ENCODE measurements at regions not wholly inside any gene's neighbourhood (a gene's known extent, or its start where the extent isn't known, plus 50 kb on each side); places are given as distances from the start of the nearest gene placed in this dataset.

DNA sequence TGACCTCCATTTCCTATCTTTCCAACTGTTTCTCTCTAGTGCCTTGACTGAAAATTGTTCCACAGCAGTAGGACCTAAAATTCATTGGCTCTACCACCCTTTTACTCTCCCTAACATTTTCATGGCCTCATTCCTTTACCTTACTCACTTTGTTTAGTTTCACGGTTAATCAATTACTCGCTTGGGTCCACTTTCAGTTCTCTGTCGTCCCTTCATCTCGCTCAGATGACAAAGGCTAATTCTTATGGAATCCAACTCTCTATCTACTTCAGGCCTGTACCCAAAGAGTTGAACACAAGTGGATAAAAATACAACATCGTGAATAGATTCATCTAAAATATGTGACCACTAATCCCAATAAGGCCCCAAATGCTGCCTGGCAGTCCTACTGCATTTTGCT is 85.9 kb upstream of the ADO start:
- 98% methylated on average over 5 of the region's 5 CpGs for WGBS (ENCODE audit: insufficient coverage)
- POLR2A ChIA-PET: no interaction called here

DNA sequence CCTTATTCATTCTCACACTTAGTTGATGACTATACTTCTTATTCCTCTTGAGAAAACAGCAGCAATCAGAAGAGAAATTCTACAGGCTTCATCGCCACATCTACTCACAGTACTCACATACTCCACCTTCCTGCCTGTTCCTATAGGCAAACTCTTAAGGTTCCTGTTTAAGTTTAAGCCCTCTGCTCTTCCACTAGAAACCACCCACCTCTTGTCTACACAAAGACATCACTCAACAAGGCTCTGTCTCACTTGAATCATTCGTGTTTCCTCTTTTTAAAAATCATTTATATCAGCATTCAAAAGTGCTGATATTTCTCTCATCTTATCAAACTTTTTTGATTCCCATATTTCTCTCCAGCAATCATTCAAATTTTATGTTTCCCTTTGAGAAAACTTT is 85.5 kb upstream of the ADO start:
- 92% methylated on average over 2 of the region's 2 CpGs for WGBS (ENCODE audit: insufficient coverage)
- Histone ChIP-seq H3K4me1 (ENCODE audit: control extremely low read depth in 1 of 4, control insufficient read depth in 4 of 4, insufficient read depth in 4 of 4, low read length in 3 of 4) (no peaks in the 10 kb centered on the region), H3K4me3 (ENCODE audit: control insufficient read depth in 1 of 7, extremely low read depth in 1 of 7, insufficient read depth in 4 of 7, low read depth in 2 of 7, low read length in 6 of 7) (no peak overlapping the region), H3K9me3 (ENCODE audit: control extremely low read depth in 1 of 5, control insufficient read depth in 4 of 5, insufficient read depth in 2 of 5, low read depth in 1 of 5, low read length in 4 of 5) (no peaks in the 10 kb centered on the region), H3K27ac (ENCODE audit: insufficient read depth in 1 of 2, low read depth in 1 of 2, low read length in 2 of 2, poor library complexity in 1 of 2, severe bottlenecking in 2 of 2) (no peak overlapping the region), H3K27me3 (replicated peaks in 2 of 5; ENCODE audit: control insufficient read depth in 4 of 5, insufficient read depth in 5 of 5, low read length in 4 of 5) (no peaks in the 10 kb centered on the region), H3K36me3 (ENCODE audit: control insufficient read depth in 4 of 4, insufficient read depth in 4 of 4, low read length in 3 of 4) (no peaks in the 10 kb centered on the region)
- no peak for DNase-seq
- CTCF ChIA-PET: no interaction called here
- POLR2A ChIA-PET: no interaction called here

More for the DNA sequence above, 85.9 kb upstream of the ADO start:
- Histone ChIP-seq H3K27ac (ENCODE audit: insufficient read depth in 1 of 2, low read depth in 1 of 2, low read length in 2 of 2, poor library complexity in 1 of 2, severe bottlenecking in 2 of 2) (no peak overlapping the region), H3K4me3 (ENCODE audit: control insufficient read depth in 1 of 7, extremely low read depth in 1 of 7, insufficient read depth in 4 of 7, low read depth in 2 of 7, low read length in 6 of 7) (no peak overlapping the region), H3K27me3 (replicated peaks in 2 of 5; ENCODE audit: control insufficient read depth in 4 of 5, insufficient read depth in 5 of 5, low read length in 4 of 5) (no peaks in the 10 kb centered on the region), H3K36me3 (ENCODE audit: control insufficient read depth in 4 of 4, insufficient read depth in 4 of 4, low read length in 3 of 4) (no peaks in the 10 kb centered on the region), H3K4me1 (ENCODE audit: control extremely low read depth in 1 of 4, control insufficient read depth in 4 of 4, insufficient read depth in 4 of 4, low read length in 3 of 4) (no peaks in the 10 kb centered on the region), H3K9me3 (ENCODE audit: control extremely low read depth in 1 of 5, control insufficient read depth in 4 of 5, insufficient read depth in 2 of 5, low read depth in 1 of 5, low read length in 4 of 5) (no peaks in the 10 kb centered on the region)
- no peak for DNase-seq
- CTCF ChIA-PET: no interaction called here

DNA sequence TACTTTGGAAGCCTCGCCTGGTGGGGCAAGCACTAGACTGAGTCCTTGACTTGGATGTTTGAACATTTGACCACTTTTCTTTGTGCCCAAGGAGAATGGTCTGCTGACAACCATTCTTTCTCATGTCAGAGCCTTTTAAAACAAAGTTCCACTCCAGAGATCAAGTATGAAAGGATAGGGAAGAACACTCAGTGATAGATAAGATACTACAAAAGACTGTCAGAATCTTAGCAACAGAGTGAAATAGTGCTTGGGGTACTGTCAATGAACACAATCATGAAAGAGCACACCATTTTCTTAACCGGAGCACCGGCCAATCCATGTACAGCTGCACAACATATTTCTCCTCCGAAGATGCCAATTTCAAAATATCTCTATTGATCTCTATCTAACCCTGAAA is 82.8 kb upstream of the ADO start:
- ChIA-PET POLR2A (no interaction called here), CTCF (no interaction called here)
- no peaks in the 10 kb centered on the region for H3K4me1 ChIP-seq (ENCODE audit: control extremely low read depth in 1 of 4, control insufficient read depth in 4 of 4, insufficient read depth in 4 of 4, low read length in 3 of 4)
- H3K9me3 ChIP-seq (ENCODE audit: control extremely low read depth in 1 of 5, control insufficient read depth in 4 of 5, insufficient read depth in 2 of 5, low read depth in 1 of 5, low read length in 4 of 5): no peaks in the 10 kb centered on the region
- H3K4me3 ChIP-seq (ENCODE audit: control insufficient read depth in 1 of 7, extremely low read depth in 1 of 7, insufficient read depth in 4 of 7, low read depth in 2 of 7, low read length in 6 of 7): no peak overlapping the region
- H3K27me3 ChIP-seq (replicated peaks in 2 of 5; ENCODE audit: control insufficient read depth in 4 of 5, insufficient read depth in 5 of 5, low read length in 4 of 5): no peaks in the 10 kb centered on the region
- 86% methylated on average over 1 of the region's 4 CpGs for WGBS (ENCODE audit: insufficient coverage)
- DNase-seq: no peak
- H3K27ac ChIP-seq (ENCODE audit: insufficient read depth in 1 of 2, low read depth in 1 of 2, low read length in 2 of 2, poor library complexity in 1 of 2, severe bottlenecking in 2 of 2): no peak overlapping the region
- H3K36me3 ChIP-seq (ENCODE audit: control insufficient read depth in 4 of 4, insufficient read depth in 4 of 4, low read length in 3 of 4): no peaks in the 10 kb centered on the region

DNA sequence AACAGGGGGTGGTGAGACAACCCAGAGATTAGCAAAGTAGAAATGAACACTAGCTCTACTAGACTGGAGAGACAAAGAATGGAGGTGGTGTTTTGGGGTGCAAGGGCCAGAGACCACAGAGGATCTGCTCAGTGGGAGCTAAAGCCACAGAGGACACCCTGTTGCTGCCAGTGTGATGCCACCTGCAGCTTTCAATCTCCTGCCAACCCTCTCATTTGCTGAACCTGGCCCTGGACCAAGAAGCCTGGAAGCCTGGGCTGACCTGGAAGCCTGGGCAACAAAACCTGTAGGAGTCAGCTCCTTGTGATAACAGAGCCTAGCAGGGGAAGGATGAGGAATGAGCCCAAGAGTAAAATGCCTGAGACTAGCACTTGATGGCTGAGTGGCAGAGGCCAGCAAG is 81.1 kb upstream of the ADO start:
- POLR2A ChIA-PET: no interaction called here
- H3K36me3 ChIP-seq (ENCODE audit: control insufficient read depth in 4 of 4, insufficient read depth in 4 of 4, low read length in 3 of 4): no peaks in the 10 kb centered on the region
- no peaks in the 10 kb centered on the region for H3K27me3 ChIP-seq (replicated peaks in 2 of 5; ENCODE audit: control insufficient read depth in 4 of 5, insufficient read depth in 5 of 5, low read length in 4 of 5)
- DNase-seq: no peak
- H3K9me3 ChIP-seq (ENCODE audit: control extremely low read depth in 1 of 5, control insufficient read depth in 4 of 5, insufficient read depth in 2 of 5, low read depth in 1 of 5, low read length in 4 of 5): no peaks in the 10 kb centered on the region
- no peak overlapping the region for H3K27ac ChIP-seq (ENCODE audit: insufficient read depth in 1 of 2, low read depth in 1 of 2, low read length in 2 of 2, poor library complexity in 1 of 2, severe bottlenecking in 2 of 2)
- H3K4me1 ChIP-seq (ENCODE audit: control extremely low read depth in 1 of 4, control insufficient read depth in 4 of 4, insufficient read depth in 4 of 4, low read length in 3 of 4): no peaks in the 10 kb centered on the region
- CTCF ChIA-PET: no interaction called here
- no peak overlapping the region for H3K4me3 ChIP-seq (ENCODE audit: control insufficient read depth in 1 of 7, extremely low read depth in 1 of 7, insufficient read depth in 4 of 7, low read depth in 2 of 7, low read length in 6 of 7)

DNA sequence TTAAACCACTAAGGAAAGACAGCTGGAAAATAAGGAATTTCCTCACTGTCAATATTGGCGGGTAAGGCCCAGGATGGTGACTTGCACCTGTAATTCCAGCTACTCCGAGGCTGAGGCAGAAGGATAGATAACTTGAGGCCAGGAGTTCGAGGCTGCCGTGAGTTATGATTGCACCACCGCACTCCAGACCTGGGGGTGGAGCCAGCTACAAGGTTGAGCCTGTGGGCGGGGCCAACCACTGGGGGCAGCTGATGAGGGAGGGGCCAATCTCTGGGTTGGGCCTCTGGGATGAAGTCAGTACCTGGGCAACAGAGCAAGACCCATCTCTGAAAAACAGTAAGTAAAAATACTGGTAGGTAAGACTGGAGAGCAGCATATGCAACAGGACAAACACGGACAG is 80.1 kb upstream of the ADO start:
- no peaks in the 10 kb centered on the region for H3K27me3 ChIP-seq (replicated peaks in 2 of 5; ENCODE audit: control insufficient read depth in 4 of 5, insufficient read depth in 5 of 5, low read length in 4 of 5)
- CTCF ChIA-PET: no interaction called here
- DNase-seq: no peak
- no peak overlapping the region for H3K4me3 ChIP-seq (ENCODE audit: control insufficient read depth in 1 of 7, extremely low read depth in 1 of 7, insufficient read depth in 4 of 7, low read depth in 2 of 7, low read length in 6 of 7)
- no peaks in the 10 kb centered on the region for H3K9me3 ChIP-seq (ENCODE audit: control extremely low read depth in 1 of 5, control insufficient read depth in 4 of 5, insufficient read depth in 2 of 5, low read depth in 1 of 5, low read length in 4 of 5)
- H3K4me1 ChIP-seq (ENCODE audit: control extremely low read depth in 1 of 4, control insufficient read depth in 4 of 4, insufficient read depth in 4 of 4, low read length in 3 of 4): no peaks in the 10 kb centered on the region
- H3K36me3 ChIP-seq (ENCODE audit: control insufficient read depth in 4 of 4, insufficient read depth in 4 of 4, low read length in 3 of 4): no peaks in the 10 kb centered on the region
- POLR2A ChIA-PET: no interaction called here
- no peak overlapping the region for H3K27ac ChIP-seq (ENCODE audit: insufficient read depth in 1 of 2, low read depth in 1 of 2, low read length in 2 of 2, poor library complexity in 1 of 2, severe bottlenecking in 2 of 2)
- 100% methylated on average over 3 of the region's 7 CpGs for WGBS (ENCODE audit: insufficient coverage)

DNA sequence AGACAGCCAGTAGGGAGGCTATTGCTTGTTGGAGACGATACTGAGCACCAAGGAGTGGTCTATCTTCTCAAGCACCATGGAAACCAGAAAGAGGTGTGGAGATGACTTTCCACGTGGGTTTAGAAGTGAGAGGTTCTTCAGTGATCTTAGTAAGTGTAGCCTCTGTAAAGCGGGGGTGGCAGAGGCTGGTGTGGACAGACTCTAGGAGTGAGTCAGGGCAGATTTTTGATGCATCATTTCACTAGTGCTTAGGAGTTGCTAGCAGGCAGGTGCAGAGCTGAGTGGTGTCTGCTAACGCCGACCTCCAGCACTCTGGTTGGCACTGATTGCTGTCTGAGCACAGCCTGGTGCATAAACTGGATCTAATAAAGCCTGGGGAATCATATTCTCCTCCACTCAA is 78.4 kb upstream of the ADO start:
- H3K27me3 ChIP-seq (replicated peaks in 2 of 5; ENCODE audit: control insufficient read depth in 4 of 5, insufficient read depth in 5 of 5, low read length in 4 of 5): no peaks in the 10 kb centered on the region
- no peaks in the 10 kb centered on the region for H3K9me3 ChIP-seq (ENCODE audit: control extremely low read depth in 1 of 5, control insufficient read depth in 4 of 5, insufficient read depth in 2 of 5, low read depth in 1 of 5, low read length in 4 of 5)
- DNase-seq: no peak
- H3K4me3 ChIP-seq (ENCODE audit: control insufficient read depth in 1 of 7, extremely low read depth in 1 of 7, insufficient read depth in 4 of 7, low read depth in 2 of 7, low read length in 6 of 7): no peak overlapping the region
- H3K36me3 ChIP-seq (ENCODE audit: control insufficient read depth in 4 of 4, insufficient read depth in 4 of 4, low read length in 3 of 4): no peaks in the 10 kb centered on the region
- no peak overlapping the region for H3K27ac ChIP-seq (ENCODE audit: insufficient read depth in 1 of 2, low read depth in 1 of 2, low read length in 2 of 2, poor library complexity in 1 of 2, severe bottlenecking in 2 of 2)
- 98% methylated on average over 5 of the region's 5 CpGs for WGBS (ENCODE audit: insufficient coverage)
- CTCF ChIA-PET: no interaction called here
- no peaks in the 10 kb centered on the region for H3K4me1 ChIP-seq (ENCODE audit: control extremely low read depth in 1 of 4, control insufficient read depth in 4 of 4, insufficient read depth in 4 of 4, low read length in 3 of 4)
- POLR2A ChIA-PET: no interaction called here

DNA sequence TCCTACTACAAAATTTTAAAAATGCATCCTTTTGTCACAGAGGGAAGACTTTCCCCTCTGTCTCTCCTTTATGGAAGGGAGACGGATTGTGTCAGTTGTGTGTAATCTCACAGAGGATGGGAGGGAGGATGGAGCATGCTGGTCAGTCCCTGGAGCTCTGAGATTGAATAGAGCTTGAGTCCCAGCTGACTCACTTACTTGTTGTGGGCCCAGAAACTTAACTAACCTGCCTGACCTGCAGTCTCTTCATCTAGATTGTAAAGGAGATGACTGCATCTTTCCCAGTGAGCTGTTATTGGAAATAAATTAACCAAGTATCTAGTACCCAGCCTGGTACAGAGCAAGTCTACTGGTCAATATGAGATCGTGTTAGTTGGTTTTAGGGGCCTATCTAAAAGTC is 77.9 kb upstream of the ADO start:
- Histone ChIP-seq H3K9me3 (ENCODE audit: control extremely low read depth in 1 of 5, control insufficient read depth in 4 of 5, insufficient read depth in 2 of 5, low read depth in 1 of 5, low read length in 4 of 5) (no peaks in the 10 kb centered on the region), H3K4me1 (ENCODE audit: control extremely low read depth in 1 of 4, control insufficient read depth in 4 of 4, insufficient read depth in 4 of 4, low read length in 3 of 4) (no peaks in the 10 kb centered on the region), H3K4me3 (ENCODE audit: control insufficient read depth in 1 of 7, extremely low read depth in 1 of 7, insufficient read depth in 4 of 7, low read depth in 2 of 7, low read length in 6 of 7) (no peak overlapping the region), H3K27me3 (replicated peaks in 2 of 5; ENCODE audit: control insufficient read depth in 4 of 5, insufficient read depth in 5 of 5, low read length in 4 of 5) (no peaks in the 10 kb centered on the region), H3K27ac (ENCODE audit: insufficient read depth in 1 of 2, low read depth in 1 of 2, low read length in 2 of 2, poor library complexity in 1 of 2, severe bottlenecking in 2 of 2) (no peak overlapping the region), H3K36me3 (ENCODE audit: control insufficient read depth in 4 of 4, insufficient read depth in 4 of 4, low read length in 3 of 4) (no peaks in the 10 kb centered on the region)
- DNase-seq: no peak
- WGBS (ENCODE audit: insufficient coverage): no CpG with 5 or more reads among the region's 2 CpGs
- ChIA-PET CTCF (no interaction called here), POLR2A (no interaction called here)

DNA sequence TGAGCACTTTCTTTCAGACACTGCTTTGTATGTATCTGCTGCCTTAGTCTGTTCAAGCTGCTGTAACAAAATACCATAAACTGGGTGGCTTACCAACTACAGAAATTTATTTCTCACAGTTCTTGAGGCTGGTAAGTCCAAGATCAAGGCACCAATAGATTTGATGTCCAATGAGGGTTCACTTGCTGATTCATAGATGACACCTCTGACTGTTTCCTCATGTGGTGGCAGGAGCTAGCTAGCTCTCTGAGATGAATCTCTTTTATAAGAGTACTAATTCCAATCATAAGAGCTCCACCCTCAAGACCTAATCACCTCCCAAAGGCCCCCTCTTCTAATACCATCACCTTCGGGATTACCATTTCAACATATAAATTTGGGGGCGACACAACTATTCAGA is 76.6 kb upstream of the ADO start:
- CTCF ChIA-PET: no interaction called here
- POLR2A ChIA-PET: no interaction called here
- no peak for DNase-seq
- 100% methylated on average over 2 of the region's 2 CpGs for WGBS (ENCODE audit: insufficient coverage)
- H3K27me3 ChIP-seq (replicated peaks in 2 of 5; ENCODE audit: control insufficient read depth in 4 of 5, insufficient read depth in 5 of 5, low read length in 4 of 5): no peaks in the 10 kb centered on the region
- no peak overlapping the region for H3K4me3 ChIP-seq (ENCODE audit: control insufficient read depth in 1 of 7, extremely low read depth in 1 of 7, insufficient read depth in 4 of 7, low read depth in 2 of 7, low read length in 6 of 7)
- no peaks in the 10 kb centered on the region for H3K9me3 ChIP-seq (ENCODE audit: control extremely low read depth in 1 of 5, control insufficient read depth in 4 of 5, insufficient read depth in 2 of 5, low read depth in 1 of 5, low read length in 4 of 5)
- H3K4me1 ChIP-seq (ENCODE audit: control extremely low read depth in 1 of 4, control insufficient read depth in 4 of 4, insufficient read depth in 4 of 4, low read length in 3 of 4): peaks cover 0 to 3% (median 0%) of the 10 kb centered on the region in 4 experiments
- no peaks in the 10 kb centered on the region for H3K36me3 ChIP-seq (ENCODE audit: control insufficient read depth in 4 of 4, insufficient read depth in 4 of 4, low read length in 3 of 4)
- H3K27ac ChIP-seq (ENCODE audit: insufficient read depth in 1 of 2, low read depth in 1 of 2, low read length in 2 of 2, poor library complexity in 1 of 2, severe bottlenecking in 2 of 2): no peak overlapping the region

All from common myeloid progenitor, CD34-positive (primary cell).